ENCODE measurements at regions not wholly inside any gene's neighbourhood (a gene's known extent, or its start where the extent isn't known, plus 50 kb on each side); places are given as distances from the start of the nearest gene placed in this dataset.

GRCh38 chr7:17638727-17639126 lies 301.6 kb downstream of the SNX13 start:
- TF ChIP-seq, protein P1, sequence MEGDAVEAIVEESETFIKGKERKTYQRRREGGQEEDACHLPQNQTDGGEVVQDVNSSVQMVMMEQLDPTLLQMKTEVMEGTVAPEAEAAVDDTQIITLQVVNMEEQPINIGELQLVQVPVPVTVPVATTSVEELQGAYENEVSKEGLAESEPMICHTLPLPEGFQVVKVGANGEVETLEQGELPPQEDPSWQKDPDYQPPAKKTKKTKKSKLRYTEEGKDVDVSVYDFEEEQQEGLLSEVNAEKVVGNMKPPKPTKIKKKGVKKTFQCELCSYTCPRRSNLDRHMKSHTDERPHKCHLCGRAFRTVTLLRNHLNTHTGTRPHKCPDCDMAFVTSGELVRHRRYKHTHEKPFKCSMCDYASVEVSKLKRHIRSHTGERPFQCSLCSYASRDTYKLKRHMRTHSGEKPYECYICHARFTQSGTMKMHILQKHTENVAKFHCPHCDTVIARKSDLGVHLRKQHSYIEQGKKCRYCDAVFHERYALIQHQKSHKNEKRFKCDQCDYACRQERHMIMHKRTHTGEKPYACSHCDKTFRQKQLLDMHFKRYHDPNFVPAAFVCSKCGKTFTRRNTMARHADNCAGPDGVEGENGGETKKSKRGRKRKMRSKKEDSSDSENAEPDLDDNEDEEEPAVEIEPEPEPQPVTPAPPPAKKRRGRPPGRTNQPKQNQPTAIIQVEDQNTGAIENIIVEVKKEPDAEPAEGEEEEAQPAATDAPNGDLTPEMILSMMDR (IDR thresholded peaks at IDR 0.05; ENCODE audit: low read depth, low read length): no peak
- TF ChIP-seq MYC (IDR thresholded peaks at IDR 0.05; ENCODE audit: low read depth, low read length): peak; percentile 66
- TF ChIP-seq, protein P2, sequence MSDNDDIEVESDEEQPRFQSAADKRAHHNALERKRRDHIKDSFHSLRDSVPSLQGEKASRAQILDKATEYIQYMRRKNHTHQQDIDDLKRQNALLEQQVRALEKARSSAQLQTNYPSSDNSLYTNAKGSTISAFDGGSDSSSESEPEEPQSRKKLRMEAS (IDR thresholded peaks at IDR 0.05; ENCODE audit: low read depth, low read length): 0 out of 2 replicates have a peak, but pooled peaks have one; percentile 28

Data from NB4 (cell line).